ENCODE measurements at regions not wholly inside any gene's neighbourhood (a gene's known extent, or its start where the extent isn't known, plus 50 kb on each side); places are given as distances from the start of the nearest gene placed in this dataset.

GRCh38 chr3:104816716-104817115 lies 550.0 kb upstream of the ALCAM start:
- DNase-seq: no peak

GRCh38 chr3:104819333-104819732 lies 547.4 kb upstream of the ALCAM start:
- no peak for DNase-seq

- no peak for DNase-seq
Observed at GRCh38 chr3:104820959-104821358, 545.8 kb upstream of the ALCAM start.

- no peak for DNase-seq
Observed at GRCh38 chr3:104825116-104825515, 541.6 kb upstream of the ALCAM start.

- DNase-seq: no peak
Observed at GRCh38 chr3:104831071-104831470, 535.6 kb upstream of the ALCAM start.

- no peak for DNase-seq
Observed at GRCh38 chr3:104832530-104832929, 534.2 kb upstream of the ALCAM start.

- no peak for DNase-seq
Observed at GRCh38 chr3:104835376-104835775, 531.3 kb upstream of the ALCAM start.

GRCh38 chr3:104846270-104846669 lies 520.4 kb upstream of the ALCAM start:
- DNase-seq: no peak

GRCh38 chr3:104849070-104849469 lies 517.6 kb upstream of the ALCAM start:
- no peak for DNase-seq

- DNase-seq: no peak
Observed at GRCh38 chr3:104854468-104854867, 512.2 kb upstream of the ALCAM start.

GRCh38 chr3:104855702-104856101 lies 511.0 kb upstream of the ALCAM start:
- no peak for DNase-seq

GRCh38 chr3:104856741-104857140 lies 510.0 kb upstream of the ALCAM start:
- no peak for DNase-seq

GRCh38 chr3:104868291-104868690 lies 498.4 kb upstream of the ALCAM start:
- no peak for DNase-seq

- no peak for DNase-seq
Observed at GRCh38 chr3:104870276-104870675, 496.4 kb upstream of the ALCAM start.

GRCh38 chr3:104873331-104873730 lies 493.4 kb upstream of the ALCAM start:
- no peak for DNase-seq

- DNase-seq: no peak
Observed at GRCh38 chr3:104878395-104878794, 488.3 kb upstream of the ALCAM start.

GRCh38 chr3:104879919-104880318 lies 486.8 kb upstream of the ALCAM start:
- no peak for DNase-seq

- no peak for DNase-seq
Observed at GRCh38 chr3:104885214-104885814, 481.4 kb upstream of the ALCAM start.

- no peak for DNase-seq
Observed at GRCh38 chr3:104886220-104886995, 480.3 kb upstream of the ALCAM start.

- no peak for DNase-seq
Observed at GRCh38 chr3:104887069-104887468, 479.6 kb upstream of the ALCAM start.

GRCh38 chr3:104887619-104888018 lies 479.1 kb upstream of the ALCAM start:
- no peak for DNase-seq

- DNase-seq: no peak
Observed at GRCh38 chr3:104892044-104892443, 474.7 kb upstream of the ALCAM start.

- no peak for DNase-seq
Observed at GRCh38 chr3:104896624-104897023, 470.1 kb upstream of the ALCAM start.

GRCh38 chr3:104901396-104901795 lies 465.3 kb upstream of the ALCAM start:
- no peak for DNase-seq

- no peak for DNase-seq
Observed at GRCh38 chr3:104903064-104903463, 463.6 kb upstream of the ALCAM start.
